OCI-LY3 (cell line): ENCODE measurements at regions not wholly inside any gene's neighbourhood (a gene's known extent, or its start where the extent isn't known, plus 50 kb on each side); places are given as distances from the start of the nearest gene placed in this dataset.

ENCODE experiments used
- EZH2phosphoT487 ChIP-seq: fragments of 200-600 bp; shearing (Covaris generic); IDR thresholded peaks from 2 replicates; pipeline ENCODE4 v1.6.1; 2018; ENCODE audit warnings: antibody characterized with exemption, mixed run types, low read depth
- TF ChIP-seq, protein P1 (sequence below): fragments of 200-600, 300-600 bp; sonication (generic); IDR thresholded peaks from 2 replicates; pipeline ENCODE4 v1.5.1; 2014; ENCODE audit warnings: antibody characterized with exemption, low read length, low read depth

DNA sequence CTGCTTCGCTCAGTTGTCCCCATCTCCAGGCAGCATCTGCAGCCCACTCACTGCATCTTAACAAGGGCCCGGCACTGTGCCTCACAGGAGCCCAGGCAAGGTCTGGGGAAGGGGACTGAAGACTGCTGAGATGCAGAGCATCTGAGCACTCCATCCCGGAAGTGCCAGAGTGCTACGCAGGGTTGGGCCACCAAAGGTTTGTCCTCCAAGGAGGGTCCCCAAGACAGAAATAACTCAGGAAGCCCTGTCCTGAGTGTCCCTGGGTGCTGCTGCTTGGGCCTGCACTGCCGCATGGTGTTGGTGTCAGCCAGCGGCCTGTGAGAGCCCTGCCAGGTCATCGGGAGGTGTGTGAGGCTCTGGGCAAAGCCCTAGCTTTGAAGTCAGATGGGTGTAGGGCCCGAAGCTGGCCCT is 288.2 kb upstream of the ZMIZ1 start:
- TF ChIP-seq, protein P1, sequence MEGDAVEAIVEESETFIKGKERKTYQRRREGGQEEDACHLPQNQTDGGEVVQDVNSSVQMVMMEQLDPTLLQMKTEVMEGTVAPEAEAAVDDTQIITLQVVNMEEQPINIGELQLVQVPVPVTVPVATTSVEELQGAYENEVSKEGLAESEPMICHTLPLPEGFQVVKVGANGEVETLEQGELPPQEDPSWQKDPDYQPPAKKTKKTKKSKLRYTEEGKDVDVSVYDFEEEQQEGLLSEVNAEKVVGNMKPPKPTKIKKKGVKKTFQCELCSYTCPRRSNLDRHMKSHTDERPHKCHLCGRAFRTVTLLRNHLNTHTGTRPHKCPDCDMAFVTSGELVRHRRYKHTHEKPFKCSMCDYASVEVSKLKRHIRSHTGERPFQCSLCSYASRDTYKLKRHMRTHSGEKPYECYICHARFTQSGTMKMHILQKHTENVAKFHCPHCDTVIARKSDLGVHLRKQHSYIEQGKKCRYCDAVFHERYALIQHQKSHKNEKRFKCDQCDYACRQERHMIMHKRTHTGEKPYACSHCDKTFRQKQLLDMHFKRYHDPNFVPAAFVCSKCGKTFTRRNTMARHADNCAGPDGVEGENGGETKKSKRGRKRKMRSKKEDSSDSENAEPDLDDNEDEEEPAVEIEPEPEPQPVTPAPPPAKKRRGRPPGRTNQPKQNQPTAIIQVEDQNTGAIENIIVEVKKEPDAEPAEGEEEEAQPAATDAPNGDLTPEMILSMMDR: no peak
- no peak for TF ChIP-seq EZH2phosphoT487
